Left lobe of liver (tissue), 2 donors: ENCODE measurements at regions not wholly inside any gene's neighbourhood (a gene's known extent, or its start where the extent isn't known, plus 50 kb on each side); places are given as distances from the start of the nearest gene placed in this dataset.

Experiments
- ATAC-seq: fragments of 200-7000 bp; cut with Tn5 transposase; one replicate; pipeline ENCODE4 v1.9.1; 2020; ENCODE audit warnings: mild to moderate bottlenecking, moderate library complexity
- DNase-seq: peaks from one replicate; pipeline ENCODE4 v3.0.0-alpha.2; 2020; ENCODE audit warnings: low spot score
- donor health status: DM: no; HTN: no; CAD: no; lungs with moderate emphysema.
- donor health status: DM: no; HTN: yes; CAD: no.

GRCh38 chr13:99617474-99618255, 116.4 kb downstream of the TM9SF2 start:
- ATAC-seq, result peak; percentile 80
- peak; percentile 66 for DNase-seq

- ATAC-seq (peak; percentile 84), DNase-seq (peak; percentile 79)
Observed at GRCh38 chr13:99614465-99614885, 113.2 kb downstream of the TM9SF2 start.
